ENCODE measurements at regions not wholly inside any gene's neighbourhood (a gene's known extent, or its start where the extent isn't known, plus 50 kb on each side); places are given as distances from the start of the nearest gene placed in this dataset.
"Not testable (repeated sequence)": the region's sequence is repeated elsewhere in the genome, so short reads cannot be mapped to it uniquely, and the experiment has no call there.

- DNase-seq (ENCODE audit: low read depth): no peak
Observed at GRCh38 chr14:37842106-37842505, 246.7 kb downstream of the TTC6 start.

DNA sequence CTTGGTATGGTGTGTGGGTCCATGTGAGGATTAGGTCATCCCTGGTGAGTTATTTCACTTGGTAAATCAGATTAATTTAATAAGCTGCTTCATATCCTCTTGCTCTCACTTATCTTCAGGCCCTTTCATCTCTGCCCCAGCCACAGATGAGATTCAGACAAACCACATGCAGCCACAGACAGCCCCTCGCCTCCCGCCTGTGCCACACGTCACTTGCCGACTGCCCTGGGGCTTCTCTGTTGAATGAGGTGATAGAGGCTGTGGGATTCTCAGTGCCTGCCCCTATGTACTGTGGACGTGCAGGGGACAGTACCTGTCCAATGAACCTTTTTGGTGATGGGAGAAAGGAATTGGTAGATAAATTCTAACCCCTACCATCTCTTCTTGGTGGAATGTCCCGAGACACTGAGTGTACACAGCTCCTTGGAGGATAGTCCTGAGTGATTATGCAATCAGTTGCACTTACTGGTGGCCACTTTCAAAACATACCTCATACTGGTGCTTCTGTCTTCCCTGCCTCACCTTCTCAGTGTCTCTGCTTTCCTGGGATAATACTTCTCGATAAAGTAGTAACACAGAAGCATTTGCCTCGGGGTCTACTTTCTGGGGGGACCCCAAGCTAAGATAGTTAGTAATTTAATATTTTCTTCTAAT is 248.7 kb downstream of the TTC6 start:
- no peak for DNase-seq (ENCODE audit: low read depth)

DNA sequence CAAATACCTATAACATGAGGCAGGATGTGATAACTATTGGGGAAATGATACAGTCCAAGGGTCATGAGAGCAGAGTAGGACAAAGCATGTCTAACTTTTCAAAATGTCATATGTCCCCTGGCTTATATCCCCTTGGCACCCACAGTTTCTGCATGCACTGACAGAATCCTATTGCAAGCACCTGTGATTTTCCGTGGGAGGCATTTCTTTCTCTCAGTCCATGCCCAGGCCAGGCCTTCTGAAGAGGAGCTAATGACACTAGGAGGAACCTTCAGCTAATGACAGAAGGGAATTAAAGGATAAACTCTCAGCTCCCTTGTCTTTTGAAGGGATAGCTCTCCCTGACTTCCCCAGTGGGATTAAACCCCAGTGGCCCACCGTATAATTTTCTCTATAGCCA is 249.2 kb downstream of the TTC6 start:
- DNase-seq (ENCODE audit: low read depth): no peak

DNA sequence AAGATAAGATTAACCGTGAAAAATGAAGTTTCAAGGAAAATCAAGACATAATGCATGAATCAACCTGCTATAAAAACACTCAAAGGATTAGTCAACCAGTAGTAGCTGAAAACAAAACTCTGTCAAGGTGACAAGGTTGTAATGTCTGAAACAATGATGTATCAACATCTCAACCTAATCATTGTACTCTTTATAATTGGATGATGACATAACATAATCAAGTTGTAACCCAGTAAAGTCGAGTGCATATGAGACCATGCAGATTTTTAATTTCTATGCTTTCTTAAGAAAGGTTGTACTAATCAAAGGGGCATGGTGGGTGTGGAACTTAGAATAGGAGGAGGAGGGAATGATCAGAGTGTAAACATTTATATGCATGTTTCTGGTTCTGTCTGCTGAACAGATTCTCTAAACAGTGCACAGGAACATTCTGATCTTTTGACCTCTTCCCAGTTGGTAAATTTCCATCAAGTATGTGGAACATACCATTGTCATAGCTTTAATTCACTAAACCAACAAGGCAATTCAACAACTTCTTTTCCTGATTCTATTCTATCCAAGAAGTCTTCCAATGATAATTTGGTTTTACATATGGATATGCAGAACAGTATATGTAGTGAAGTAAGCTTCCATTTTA is 253.7 kb downstream of the TTC6 start:
- no peak for DNase-seq (ENCODE audit: low read depth)

- DNase-seq (ENCODE audit: low read depth): no peak
Observed at GRCh38 chr14:37851054-37851453, 255.6 kb downstream of the TTC6 start.

DNA sequence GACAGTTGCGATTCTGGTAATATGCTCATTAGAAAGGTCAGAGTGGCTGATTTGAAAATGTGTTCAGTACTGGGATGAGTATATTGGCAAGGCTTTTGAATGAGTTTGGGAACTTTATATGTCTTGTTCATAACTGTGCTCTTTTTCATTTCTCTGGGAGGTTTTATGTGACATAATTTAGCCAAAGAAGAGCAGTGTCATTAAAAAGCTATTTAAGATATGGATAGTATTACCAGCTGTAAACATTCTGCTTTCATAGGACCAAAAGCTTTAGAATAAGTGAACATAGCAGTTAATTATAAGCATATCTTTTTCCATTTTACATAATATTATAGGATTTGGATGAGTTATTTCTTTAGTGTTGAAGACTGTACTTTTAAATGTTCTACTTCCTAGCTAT is 260.4 kb downstream of the TTC6 start:
- no peak for DNase-seq (ENCODE audit: low read depth)

DNA sequence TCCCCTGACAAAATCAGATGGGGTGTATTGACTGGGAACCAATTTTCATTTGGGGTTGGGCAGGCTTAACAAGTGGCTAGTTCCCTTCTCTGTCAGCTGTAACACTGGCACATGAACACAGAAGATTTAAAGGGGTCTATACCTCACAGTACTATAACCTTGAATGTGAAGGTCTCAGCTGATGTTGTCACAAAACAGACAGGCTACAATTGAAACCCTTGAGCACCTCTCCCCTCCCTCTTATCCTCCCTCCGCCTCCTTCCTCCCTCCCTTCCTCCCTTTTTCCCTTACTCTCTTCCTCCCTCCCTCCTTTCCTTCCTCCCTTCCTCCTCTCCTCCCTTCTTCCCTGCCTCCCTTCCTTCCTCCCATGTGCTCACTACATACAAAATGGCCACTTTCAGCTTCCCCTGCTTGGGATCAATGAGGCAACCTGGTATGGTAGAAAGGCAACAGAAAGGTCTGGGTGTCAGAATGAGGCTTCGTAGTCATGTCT is 262.4 kb downstream of the TTC6 start:
- DNase-seq (ENCODE audit: low read depth): no peak

- DNase-seq (ENCODE audit: low read depth): no peak
Observed at GRCh38 chr14:37858733-37859132, 263.3 kb downstream of the TTC6 start.

DNA sequence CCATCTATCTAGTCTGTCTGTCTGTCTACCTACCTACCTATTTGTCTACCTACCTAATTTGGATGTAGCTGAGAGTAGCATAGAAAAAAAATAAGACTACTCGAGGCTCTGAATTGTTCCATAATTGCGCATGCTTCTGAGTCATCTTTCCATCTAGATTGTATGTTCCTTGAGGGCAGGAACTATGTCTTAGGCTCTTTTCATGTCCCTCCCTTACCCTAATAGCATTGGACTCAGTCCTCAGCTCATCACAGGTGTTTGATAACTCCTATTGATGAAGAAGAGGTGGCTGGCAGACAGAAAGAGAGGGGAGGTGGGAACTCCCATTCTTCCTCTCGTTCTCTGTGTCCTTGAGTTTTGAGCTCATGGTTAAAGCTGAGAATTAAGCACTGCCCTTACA is 263.7 kb downstream of the TTC6 start:
- DNase-seq (ENCODE audit: low read depth): no peak

DNA sequence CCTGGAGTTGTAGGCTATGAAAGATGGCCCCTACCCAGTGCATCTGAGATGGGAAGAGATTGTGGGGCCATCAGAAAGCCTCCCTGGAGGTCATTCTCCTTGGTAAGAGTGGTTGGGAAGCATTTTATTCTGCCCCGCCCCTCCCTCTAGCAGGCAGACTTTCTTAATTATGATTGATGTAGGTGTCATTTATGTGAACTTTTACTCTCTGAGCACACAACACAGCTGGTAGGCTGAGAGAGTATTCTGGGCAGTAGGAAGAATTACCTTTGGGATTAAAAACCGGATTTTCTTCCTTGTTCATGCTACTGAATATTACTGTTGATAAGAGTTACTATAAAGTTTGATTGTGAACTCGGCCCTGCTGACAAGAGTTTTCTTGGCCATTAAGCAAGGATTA is 266.8 kb downstream of the TTC6 start:
- no peak for DNase-seq (ENCODE audit: low read depth)

GRCh38 chr14:37864128-37864527 is 268.7 kb downstream of the TTC6 start:
- DNase-seq (ENCODE audit: low read depth): no peak

DNA sequence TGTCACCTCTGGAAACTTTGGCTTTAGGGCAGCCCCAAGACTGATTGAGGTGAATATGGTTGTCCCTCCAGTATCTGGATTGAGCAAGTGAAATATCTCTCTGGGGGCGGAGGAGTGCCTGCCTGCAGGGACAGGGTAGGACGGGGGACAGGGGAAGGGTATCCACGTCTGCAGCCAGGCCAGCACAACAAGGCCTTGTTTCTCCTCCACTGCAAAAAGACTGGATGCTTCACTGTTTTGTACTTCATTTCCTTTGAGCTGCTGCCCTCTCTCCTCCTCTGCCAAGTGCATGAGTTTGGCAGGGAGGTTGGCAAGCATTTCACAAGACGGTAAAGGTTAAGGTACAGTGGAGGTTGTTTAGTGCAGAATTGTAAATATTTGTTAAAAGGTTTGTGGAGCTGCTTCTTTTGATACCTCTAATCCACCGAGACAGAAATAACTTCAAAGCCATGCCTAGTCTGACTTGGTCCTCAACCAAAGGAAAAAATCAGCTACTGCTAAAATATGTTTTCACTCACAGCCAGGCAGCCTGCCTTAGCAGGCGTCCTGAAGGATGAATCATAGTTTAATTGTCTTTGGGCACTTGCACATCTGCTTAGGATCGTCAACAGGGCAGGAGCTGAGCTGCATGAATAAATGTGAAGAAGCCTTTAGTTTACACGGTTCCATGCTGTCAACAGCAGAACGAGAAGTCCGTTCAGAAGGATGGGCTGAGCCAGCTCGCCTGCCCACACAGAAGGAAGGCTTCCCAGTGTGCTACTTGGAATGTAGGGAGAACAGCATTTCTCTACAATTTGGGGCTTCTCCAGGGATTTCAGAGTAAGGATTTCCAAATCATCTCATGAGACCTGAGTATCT is 269.7 kb downstream of the TTC6 start:
- peak; percentile 6 for DNase-seq (ENCODE audit: low read depth)

- DNase-seq (ENCODE audit: low read depth): no peak
Observed at GRCh38 chr14:37865719-37866549, 270.5 kb downstream of the TTC6 start.

DNA sequence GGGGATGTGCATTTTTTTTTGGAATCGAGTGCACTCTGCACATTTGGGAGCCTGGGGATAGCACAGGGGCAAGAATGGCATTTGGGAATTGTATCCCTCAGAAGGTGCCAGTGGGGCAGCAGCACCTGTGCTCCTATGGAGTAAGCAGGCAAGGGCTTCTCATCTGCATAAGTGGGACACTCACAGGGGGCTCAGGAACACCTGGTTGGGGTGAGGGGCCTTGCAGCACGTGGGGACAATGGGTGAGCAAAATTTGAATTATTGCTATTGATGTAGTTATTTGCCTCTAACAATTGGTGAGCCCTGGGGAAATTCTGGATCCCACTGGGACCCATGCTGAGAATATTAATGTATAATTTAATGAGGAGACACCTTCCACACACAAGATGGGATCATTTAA is 274.2 kb downstream of the TTC6 start:
- no peak for DNase-seq (ENCODE audit: low read depth)

DNA sequence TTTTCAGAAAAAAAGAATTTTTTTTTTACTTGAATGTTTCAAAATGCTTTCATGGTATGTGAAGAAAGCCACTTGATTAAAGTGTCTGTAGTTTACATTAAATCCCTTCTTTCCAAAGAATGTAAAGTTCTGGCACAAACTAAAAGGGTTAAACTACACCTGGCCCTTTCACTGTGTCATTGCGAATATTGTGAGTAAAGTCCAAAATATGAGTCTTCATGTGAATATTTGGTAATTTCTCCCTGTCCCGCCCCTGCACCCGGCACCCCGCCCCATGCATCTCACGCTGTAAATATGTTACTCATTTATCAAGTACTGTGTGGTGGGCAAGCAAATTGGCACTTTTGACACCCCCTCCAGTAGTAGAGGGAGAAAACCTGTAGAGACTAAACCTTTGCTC is 274.7 kb downstream of the TTC6 start:
- no peak for DNase-seq (ENCODE audit: low read depth)

- peak; percentile 42 for DNase-seq (ENCODE audit: low read depth)
Observed at GRCh38 chr14:37870632-37871346, 275.4 kb downstream of the TTC6 start.

GRCh38 chr14:37874065-37874428 is 278.6 kb downstream of the TTC6 start:
- not testable (repeated sequence) for DNase-seq (ENCODE audit: low read depth)

DNA sequence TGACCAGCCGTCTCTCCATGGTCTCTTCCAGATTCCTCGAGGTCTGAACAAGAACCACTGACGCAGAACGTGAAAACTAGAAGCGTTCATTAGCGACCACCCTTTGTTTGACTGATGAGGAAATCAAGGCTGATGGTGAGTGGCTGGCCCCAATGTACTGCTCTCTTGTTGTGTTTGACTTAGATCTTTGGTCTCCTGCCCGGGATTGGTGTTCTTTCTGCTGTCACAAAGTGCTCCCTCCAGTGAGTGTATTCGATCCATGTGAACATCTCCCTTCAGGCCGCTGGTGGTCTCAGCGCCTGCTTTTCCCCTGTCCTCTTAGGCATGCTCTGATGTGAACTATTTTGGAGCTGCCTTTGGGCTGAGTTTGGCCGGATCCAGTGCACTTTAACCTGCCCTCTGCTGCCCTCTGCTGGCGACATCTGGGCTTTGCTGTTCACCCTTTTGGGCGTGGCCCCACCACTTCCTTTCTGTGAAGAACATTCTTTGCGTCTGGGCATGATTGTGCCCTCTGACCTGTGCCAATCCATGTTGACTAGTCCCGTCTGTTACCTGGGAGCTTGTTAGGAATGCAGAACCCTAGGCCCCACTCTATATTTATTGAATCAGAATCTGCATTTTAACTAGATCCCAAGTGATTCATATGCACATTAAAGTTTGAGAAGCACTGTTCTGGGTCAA is 279.1 kb downstream of the TTC6 start:
- DNase-seq (ENCODE audit: low read depth): peak; percentile 51

GRCh38 chr14:37888234-37888633 is 292.8 kb downstream of the TTC6 start:
- no peak for DNase-seq (ENCODE audit: low read depth)

GRCh38 chr14:37889087-37889486 is 293.7 kb downstream of the TTC6 start:
- no peak for DNase-seq (ENCODE audit: low read depth)

DNA sequence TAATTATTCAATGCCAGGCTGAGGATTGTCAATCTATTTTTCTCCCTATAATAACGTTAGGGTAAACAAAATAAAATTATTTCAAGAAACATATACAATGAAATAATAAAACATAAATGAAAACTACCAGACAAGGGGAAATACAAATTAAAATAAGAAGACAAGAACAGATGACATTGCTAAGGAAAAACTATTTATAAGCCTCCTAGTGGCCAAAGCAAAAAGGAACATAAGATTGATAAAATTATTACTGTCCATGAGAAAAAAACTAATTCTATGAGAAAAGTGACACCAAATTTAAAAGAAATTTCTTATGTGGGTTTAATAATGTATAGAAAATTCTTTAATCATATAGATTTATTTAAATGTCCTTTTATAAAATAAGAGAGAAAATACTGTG is 294.7 kb downstream of the TTC6 start:
- DNase-seq (ENCODE audit: low read depth): no peak
